GM12891 (cell line): ENCODE measurements at regions not wholly inside any gene's neighbourhood (a gene's known extent, or its start where the extent isn't known, plus 50 kb on each side); places are given as distances from the start of the nearest gene placed in this dataset.

ENCODE experiments used
- DNase-seq: peaks from one replicate; pipeline ENCODE4 v3.0.0; 2011; ENCODE audit warnings: low spot score; ENCODE audit not compliant: insufficient read length
- FAIRE-seq: peaks from 2 replicates; lab custom pipeline; 2011; peaks lifted over from hg19 to GRCh38; lab: Jason Lieb, UNC
- PAX5 ChIP-seq: IDR thresholded peaks from 2 replicates; pipeline ENCODE4 v1.6.1; 2011; ENCODE audit warnings: low read length, moderate library complexity, mild to moderate bottlenecking; ENCODE audit not compliant: insufficient read depth, severe bottlenecking
- POLR2A ChIP-seq: IDR thresholded peaks from 2 replicates; pipeline ENCODE4 v1.6.1; 2011; ENCODE audit warnings: low read depth, low read length, control low read depth
- POLR2AphosphoS5 ChIP-seq: IDR thresholded peaks from 2 replicates; pipeline ENCODE4 v1.6.1; 2011; ENCODE audit warnings: low read depth, low read length, control low read depth
- POU2F2 ChIP-seq: IDR thresholded peaks from 2 replicates; pipeline ENCODE4 v1.6.1; 2011; ENCODE audit warnings: low read depth, mild to moderate bottlenecking, control low read depth, low read length, moderate library complexity
- SPI1 ChIP-seq: IDR thresholded peaks from 2 replicates; pipeline ENCODE4 v1.6.1; 2011; ENCODE audit warnings: low read depth, low read length, control low read depth
- TAF1 ChIP-seq: IDR thresholded peaks from 2 replicates; pipeline ENCODE4 v1.6.1; 2011; ENCODE audit warnings: low read depth, low read length, control low read depth

DNA sequence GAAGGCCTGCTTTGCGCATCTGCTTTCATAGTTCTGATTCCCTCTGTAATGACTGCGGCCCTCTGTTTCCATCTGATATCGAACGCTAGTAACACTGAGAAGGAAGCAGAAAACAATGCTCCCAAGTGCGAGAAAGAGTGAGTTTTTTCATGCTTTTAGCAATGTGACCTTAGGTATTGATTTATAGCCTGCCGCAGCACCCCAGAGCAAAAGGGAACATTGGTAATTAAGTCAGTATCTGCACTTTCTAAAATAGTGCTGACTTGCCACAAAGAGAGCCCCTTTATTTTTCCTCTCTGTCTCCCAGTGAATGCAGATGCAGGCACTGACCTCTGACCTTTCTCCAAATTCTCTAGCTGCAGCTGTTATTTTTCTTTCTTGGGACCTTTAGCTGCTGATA is 129.8 kb downstream of the HDGFL1 start:
- TF ChIP-seq POU2F2 (no peak), POLR2A (no peak), PAX5 (no peak), POLR2AphosphoS5 (no peak), SPI1 (no peak), TAF1 (no peak)
- no peak for DNase-seq

GRCh38 chr6:22706651-22707050 is 137.3 kb downstream of the HDGFL1 start:
- FAIRE-seq (no peak), DNase-seq (no peak)
- no peak for TF ChIP-seq POLR2A

More for the DNA sequence above, 129.8 kb downstream of the HDGFL1 start:
- FAIRE-seq = no peak

DNA sequence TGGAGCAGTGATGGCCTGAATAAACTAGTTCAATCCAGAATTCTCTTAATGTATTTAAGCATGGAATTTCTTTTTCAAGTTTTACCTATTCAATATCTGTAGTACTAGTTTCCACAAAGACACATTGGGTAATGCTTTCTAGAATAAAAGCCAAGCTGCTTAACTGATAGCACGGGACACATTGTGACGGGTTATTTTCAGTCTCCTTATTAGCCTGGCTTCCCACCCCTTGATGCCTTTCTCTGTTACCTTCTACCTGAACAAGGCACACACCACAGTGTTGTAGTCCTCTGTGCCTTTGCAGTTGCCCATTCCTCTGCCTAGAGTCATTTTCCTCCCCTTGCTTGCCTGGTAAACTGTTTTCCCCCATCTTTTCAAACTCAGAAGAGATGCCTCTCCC is 139.1 kb downstream of the HDGFL1 start:
- FAIRE-seq = no peak
- DNase-seq = no peak
- TF ChIP-seq PAX5 (no peak), POLR2A (no peak)

DNA sequence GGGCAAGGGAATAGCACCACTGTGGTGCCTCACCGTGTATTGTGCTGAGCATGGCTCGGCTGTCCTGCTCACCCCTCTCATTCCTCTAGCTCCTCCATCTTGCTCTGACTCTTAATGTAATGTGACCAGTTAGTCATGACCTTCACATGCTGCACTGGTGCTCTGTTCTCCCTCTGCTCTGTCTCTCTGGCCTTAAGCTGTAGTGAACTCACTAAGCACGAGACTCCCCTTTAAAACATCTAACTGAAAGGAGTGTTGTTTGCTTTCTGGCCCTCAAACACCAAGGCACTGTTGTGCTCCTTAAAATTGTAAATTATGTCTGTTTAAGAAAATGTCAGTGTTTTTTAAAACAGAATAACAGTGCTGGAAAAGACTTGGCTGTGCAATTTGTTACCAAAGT is 140.4 kb downstream of the HDGFL1 start:
- no peak for FAIRE-seq
- TF ChIP-seq TAF1 = no peak
- TF ChIP-seq SPI1 = no peak
- no peak for TF ChIP-seq POU2F2
- TF ChIP-seq POLR2A = no peak
- no peak for TF ChIP-seq PAX5
- no peak for DNase-seq

DNA sequence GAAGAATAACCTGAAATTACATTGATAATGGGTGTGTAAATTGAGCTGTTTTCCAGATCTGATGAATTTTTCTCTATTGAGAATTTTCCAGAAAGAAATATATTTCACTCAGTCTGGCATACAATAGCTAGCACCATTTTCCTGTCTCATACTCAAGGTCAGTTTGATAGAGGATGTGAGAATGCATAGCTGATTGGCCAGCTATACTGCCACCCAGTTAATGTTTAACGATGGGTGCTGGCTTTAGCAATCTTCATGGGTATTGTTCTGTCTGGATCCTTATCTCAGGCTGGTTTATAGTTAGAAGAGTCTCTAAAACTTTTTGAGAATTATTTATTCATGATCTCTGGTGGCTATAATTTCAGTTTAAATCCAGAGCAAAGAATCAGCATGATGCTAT is 147.4 kb downstream of the HDGFL1 start:
- TF ChIP-seq SPI1 = no peak
- no peak for TF ChIP-seq POLR2AphosphoS5
- TF ChIP-seq POLR2A = no peak
- no peak for TF ChIP-seq POU2F2
- no peak for TF ChIP-seq TAF1
- no peak for TF ChIP-seq PAX5
- FAIRE-seq (no peak), DNase-seq (no peak)

DNA sequence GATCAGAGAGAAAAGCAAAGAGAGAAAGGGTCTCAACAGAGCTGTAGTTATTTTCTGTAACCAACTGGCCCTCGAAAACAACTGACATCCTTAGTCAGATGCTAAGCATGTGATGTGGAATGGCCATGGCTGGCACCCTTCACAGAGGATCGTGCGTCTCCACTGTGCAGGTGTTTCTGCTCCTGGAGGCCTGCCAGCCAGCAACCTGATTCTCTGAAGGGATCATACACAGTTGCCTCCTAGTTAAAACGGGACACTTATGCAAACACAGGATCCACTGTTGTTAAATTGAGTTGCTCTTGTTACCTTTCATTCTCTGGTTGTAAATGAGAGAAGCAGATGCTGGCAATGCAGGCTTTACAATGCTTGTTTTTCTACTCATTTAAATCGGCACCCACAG is 148.5 kb downstream of the HDGFL1 start:
- no peak for DNase-seq
- FAIRE-seq = no peak
- no peak for TF ChIP-seq SPI1
- no peak for TF ChIP-seq POU2F2
- TF ChIP-seq TAF1 = no peak
- no peak for TF ChIP-seq PAX5
- TF ChIP-seq POLR2A = no peak
- TF ChIP-seq POLR2AphosphoS5 = no peak

DNA sequence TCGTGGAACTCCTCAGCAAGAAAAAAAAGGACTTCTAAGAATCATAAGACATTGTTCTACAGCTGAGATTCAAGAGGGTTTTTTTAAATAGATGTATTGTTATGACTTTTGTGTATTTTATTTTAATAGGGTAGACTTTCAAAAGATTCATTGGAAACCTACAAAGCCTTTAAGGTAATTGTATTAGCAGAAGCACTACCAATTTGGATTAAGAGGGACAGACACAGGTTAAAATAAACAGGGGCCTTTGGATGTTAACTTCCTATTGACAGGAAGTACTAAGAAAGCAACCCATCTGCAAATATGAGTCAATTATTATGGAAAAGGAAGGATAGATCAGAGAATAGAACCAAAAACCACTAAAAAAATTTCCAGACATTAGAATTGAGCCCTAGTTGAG is 153.5 kb downstream of the HDGFL1 start:
- DNase-seq = no peak
- TF ChIP-seq SPI1 (no peak), TAF1 (no peak), POLR2A (no peak), PAX5 (no peak), POLR2AphosphoS5 (no peak), POU2F2 (no peak)
- FAIRE-seq = no peak

DNA sequence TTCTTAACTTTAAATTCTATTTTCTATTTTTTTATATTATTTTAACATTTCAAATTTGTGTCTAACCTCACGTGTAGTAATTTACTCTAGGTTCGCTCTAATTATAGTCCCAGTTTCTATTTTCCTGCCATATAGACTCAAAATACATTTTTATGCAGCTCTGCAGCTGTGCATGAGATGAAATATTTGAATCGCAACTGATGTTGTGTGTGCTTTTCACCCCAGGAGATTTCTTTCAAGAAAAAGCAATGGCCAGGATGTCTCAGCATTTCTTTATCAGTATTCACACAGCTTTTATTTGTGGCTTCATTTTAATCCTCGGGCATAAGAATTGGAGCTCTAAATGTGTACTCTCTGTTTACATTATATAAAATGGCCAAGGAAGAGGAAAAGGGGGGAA is 157.6 kb downstream of the HDGFL1 start:
- no peak for FAIRE-seq
- no peak for DNase-seq
- TF ChIP-seq PAX5 (no peak), POLR2A (no peak), POLR2AphosphoS5 (no peak), POU2F2 (no peak), TAF1 (no peak), SPI1 (no peak)

GRCh38 chr6:22727710-22728109 is 158.3 kb downstream of the HDGFL1 start:
- DNase-seq (no peak), FAIRE-seq (no peak)
- TF ChIP-seq SPI1 (no peak), TAF1 (no peak), POU2F2 (no peak), POLR2AphosphoS5 (no peak), PAX5 (no peak), POLR2A (no peak)

- FAIRE-seq (no peak), DNase-seq (no peak)
- no peak for TF ChIP-seq PAX5
- TF ChIP-seq POU2F2 = no peak
- no peak for TF ChIP-seq POLR2A
- TF ChIP-seq SPI1 = no peak
These were observed 163.0 kb downstream of the HDGFL1 start for GRCh38 chr6:22732176-22732970.

DNA sequence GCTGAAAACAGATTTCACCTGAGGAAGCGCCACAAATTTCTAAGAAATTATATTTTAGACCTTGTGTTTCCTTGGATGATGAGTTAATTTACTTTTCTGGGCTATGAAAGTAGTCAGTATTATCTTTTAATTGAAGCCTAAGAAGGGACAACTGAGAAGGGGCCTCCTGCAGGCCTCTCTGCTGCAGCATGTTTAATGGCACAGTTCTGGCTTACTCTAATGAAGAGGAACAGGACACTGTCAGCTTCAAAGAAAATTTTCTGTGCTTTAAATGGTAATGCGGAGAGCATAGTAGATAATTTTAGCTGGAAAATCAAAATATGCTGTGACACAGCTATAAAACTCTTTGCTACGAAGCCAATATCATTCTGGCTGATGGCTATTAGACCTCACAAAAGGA is 167.4 kb downstream of the HDGFL1 start:
- DNase-seq (no peak), FAIRE-seq (no peak)
- no peak for TF ChIP-seq POLR2A
- no peak for TF ChIP-seq POLR2AphosphoS5
- TF ChIP-seq POU2F2 = no peak
- TF ChIP-seq TAF1 = no peak
- TF ChIP-seq SPI1 = no peak
- TF ChIP-seq PAX5 = no peak
